ENCODE measurements at regions not wholly inside any gene's neighbourhood (a gene's known extent, or its start where the extent isn't known, plus 50 kb on each side); places are given as distances from the start of the nearest gene placed in this dataset.

- Histone ChIP-seq H3K9me3 (ENCODE audit: control insufficient read depth, insufficient read depth, low read length) (peaks cover 5% of the 10 kb centered on the region; the same call in 1 of the 2 replicates), H3F3A (ENCODE audit: control insufficient read depth, insufficient read depth) (no peaks in the 10 kb centered on the region)
- TF ChIP-seq CTCF (IDR thresholded peaks at IDR 0.05; ENCODE audit: low read depth, low read length, poor library complexity, severe bottlenecking) (no peak), EZH2phosphoT487 (IDR thresholded peaks at IDR 0.05; ENCODE audit: borderline replicate concordance, low read length) (no peak)
These were observed 1278.0 kb upstream of the GBE1 start for GRCh38 chr3:83039422-83039821.

GRCh38 chr3:83035704-83036010 lies 1274.2 kb upstream of the GBE1 start:
- Histone ChIP-seq H3K27ac (ENCODE audit: low read depth, low read length) (no peak overlapping the region), H3K27me3 (ENCODE audit: control insufficient read depth, low read length) (no peaks in the 10 kb centered on the region), H3K4me3 (ENCODE audit: low read length) (no peak overlapping the region), H3F3A (ENCODE audit: control insufficient read depth, insufficient read depth) (no peaks in the 10 kb centered on the region), H3K36me3 (ENCODE audit: control insufficient read depth, low read length) (no peaks in the 10 kb centered on the region), H3K9me3 (ENCODE audit: control insufficient read depth, insufficient read depth, low read length) (peaks cover 5% of the 10 kb centered on the region; the same call in 1 of the 2 replicates), H3K4me2 (ENCODE audit: low read length) (no peak overlapping the region), H3K79me2 (ENCODE audit: control insufficient read depth, low read length) (no peaks in the 10 kb centered on the region), H3K4me1 (ENCODE audit: control insufficient read depth, low read length) (peaks cover 16% of the 10 kb centered on the region), H3K9me2 (replicated peaks; ENCODE audit: control insufficient read depth, low read length) (no peaks in the 10 kb centered on the region), H4K20me1 (ENCODE audit: control insufficient read depth, insufficient read depth, low read depth, low read length) (no peaks in the 10 kb centered on the region)
- TF ChIP-seq EZH2phosphoT487 (IDR thresholded peaks at IDR 0.05; ENCODE audit: borderline replicate concordance, low read length) (no peak), CTCF (IDR thresholded peaks at IDR 0.05; ENCODE audit: low read depth, low read length, poor library complexity, severe bottlenecking) (no peak)

More at GRCh38 chr3:83039422-83039821, 1278.0 kb upstream of the GBE1 start:
- no peaks in the 10 kb centered on the region for H3K4me1 ChIP-seq (ENCODE audit: control insufficient read depth, low read length)
- no peaks in the 10 kb centered on the region for H3K27me3 ChIP-seq (ENCODE audit: control insufficient read depth, low read length)
- H3K9me2 ChIP-seq (replicated peaks; ENCODE audit: control insufficient read depth, low read length) = no peaks in the 10 kb centered on the region
- no peak overlapping the region for H3K4me3 ChIP-seq (ENCODE audit: low read length)
- H3K4me2 ChIP-seq (ENCODE audit: low read length) = no peak overlapping the region
- no peaks in the 10 kb centered on the region for H4K20me1 ChIP-seq (ENCODE audit: control insufficient read depth, insufficient read depth, low read depth, low read length)
- no peaks in the 10 kb centered on the region for H3K79me2 ChIP-seq (ENCODE audit: control insufficient read depth, low read length)
- no peaks in the 10 kb centered on the region for H3K36me3 ChIP-seq (ENCODE audit: control insufficient read depth, low read length)
- no peak overlapping the region for H3K27ac ChIP-seq (ENCODE audit: low read depth, low read length)

- H3K79me2 ChIP-seq (ENCODE audit: control insufficient read depth, low read length) = no peaks in the 10 kb centered on the region
- no peaks in the 10 kb centered on the region for H3K36me3 ChIP-seq (ENCODE audit: control insufficient read depth, low read length)
- H3K4me3 ChIP-seq (ENCODE audit: low read length) = no peak overlapping the region
- TF ChIP-seq CTCF (IDR thresholded peaks at IDR 0.05; ENCODE audit: low read depth, low read length, poor library complexity, severe bottlenecking) = no peak
- H3K9me2 ChIP-seq (replicated peaks; ENCODE audit: control insufficient read depth, low read length) = no peaks in the 10 kb centered on the region
- peaks cover 16% of the 10 kb centered on the region for H3K4me1 ChIP-seq (ENCODE audit: control insufficient read depth, low read length)
- H3F3A ChIP-seq (ENCODE audit: control insufficient read depth, insufficient read depth) = no peaks in the 10 kb centered on the region
- H3K27me3 ChIP-seq (ENCODE audit: control insufficient read depth, low read length) = no peaks in the 10 kb centered on the region
- no peak overlapping the region for H3K4me2 ChIP-seq (ENCODE audit: low read length)
- no peak overlapping the region for H3K27ac ChIP-seq (ENCODE audit: low read depth, low read length)
- H3K9me3 ChIP-seq (ENCODE audit: control insufficient read depth, insufficient read depth, low read length) = peaks cover 5% of the 10 kb centered on the region; the same call in 1 of the 2 replicates
- H4K20me1 ChIP-seq (ENCODE audit: control insufficient read depth, insufficient read depth, low read depth, low read length) = no peaks in the 10 kb centered on the region
These were observed 1273.6 kb upstream of the GBE1 start for GRCh38 chr3:83034806-83035703.
